SU-DHL-6 (cell line): ENCODE measurements at regions not wholly inside any gene's neighbourhood (a gene's known extent, or its start where the extent isn't known, plus 50 kb on each side); places are given as distances from the start of the nearest gene placed in this dataset.

ENCODE experiments used
- EZH2phosphoT487 ChIP-seq: fragments of 200-600 bp; sonication (generic), shearing (Covaris generic); conservative IDR thresholded peaks from 2 replicates; pipeline ENCODE4 v1.6.1; 2018; ENCODE audit warnings: mild to moderate bottlenecking, antibody characterized with exemption, low read length, moderate library complexity, mixed read lengths
- TF ChIP-seq, protein P1 (sequence below): fragments of 200-600 bp; sonication (generic); IDR thresholded peaks from one replicate; pipeline ENCODE4 v1.5.1; 2017; ENCODE audit warnings: antibody characterized with exemption, mild to moderate bottlenecking, low read length, moderate library complexity; ENCODE audit not compliant: insufficient read depth, poor library complexity, severe bottlenecking

DNA sequence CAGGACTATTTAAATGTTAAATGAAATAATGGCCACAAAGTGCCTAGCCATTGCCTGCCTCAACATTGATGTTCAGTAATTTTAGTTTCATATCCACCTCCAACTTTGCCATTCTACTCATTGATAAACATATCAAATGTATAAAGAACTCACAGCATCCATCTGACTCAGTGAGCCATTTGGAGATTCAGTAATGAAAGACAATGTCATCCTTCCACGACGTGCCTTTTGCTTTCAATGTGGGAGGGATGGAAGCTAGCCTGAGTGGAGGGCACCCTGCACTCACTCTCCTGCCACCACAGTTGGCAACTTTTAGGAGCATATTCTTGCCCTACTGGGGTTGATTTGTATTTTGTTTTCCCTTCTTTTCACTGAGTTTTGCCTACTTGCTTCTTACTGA lies 151.5 kb downstream of the GLUL start:
- no peak for TF ChIP-seq EZH2phosphoT487
- TF ChIP-seq, protein P1, sequence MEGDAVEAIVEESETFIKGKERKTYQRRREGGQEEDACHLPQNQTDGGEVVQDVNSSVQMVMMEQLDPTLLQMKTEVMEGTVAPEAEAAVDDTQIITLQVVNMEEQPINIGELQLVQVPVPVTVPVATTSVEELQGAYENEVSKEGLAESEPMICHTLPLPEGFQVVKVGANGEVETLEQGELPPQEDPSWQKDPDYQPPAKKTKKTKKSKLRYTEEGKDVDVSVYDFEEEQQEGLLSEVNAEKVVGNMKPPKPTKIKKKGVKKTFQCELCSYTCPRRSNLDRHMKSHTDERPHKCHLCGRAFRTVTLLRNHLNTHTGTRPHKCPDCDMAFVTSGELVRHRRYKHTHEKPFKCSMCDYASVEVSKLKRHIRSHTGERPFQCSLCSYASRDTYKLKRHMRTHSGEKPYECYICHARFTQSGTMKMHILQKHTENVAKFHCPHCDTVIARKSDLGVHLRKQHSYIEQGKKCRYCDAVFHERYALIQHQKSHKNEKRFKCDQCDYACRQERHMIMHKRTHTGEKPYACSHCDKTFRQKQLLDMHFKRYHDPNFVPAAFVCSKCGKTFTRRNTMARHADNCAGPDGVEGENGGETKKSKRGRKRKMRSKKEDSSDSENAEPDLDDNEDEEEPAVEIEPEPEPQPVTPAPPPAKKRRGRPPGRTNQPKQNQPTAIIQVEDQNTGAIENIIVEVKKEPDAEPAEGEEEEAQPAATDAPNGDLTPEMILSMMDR: no peak
